Keratinocyte (primary cell): ENCODE measurements at regions not wholly inside any gene's neighbourhood (a gene's known extent, or its start where the extent isn't known, plus 50 kb on each side); places are given as distances from the start of the nearest gene placed in this dataset.

Source experiments
- CTCF ChIP-seq, 3 experiments: IDR thresholded peaks in 1 of 3; conservative IDR thresholded peaks in 1 of 3; optimal IDR thresholded peaks in 1 of 3; 2 replicates in 2 of 3; 3 replicates in 1 of 3; pipeline versions ENCODE3 to v1.5.1; 2011; ENCODE audit warnings: low read length in 3 of 3, mild to moderate bottlenecking in 3 of 3, moderate library complexity in 2 of 3, control low read depth in 1 of 3, inconsistent platforms in 1 of 3; ENCODE audit not compliant: insufficient read depth in 2 of 3; ENCODE audit errors: extremely low read depth in 1 of 3
- EZH2 ChIP-seq: IDR thresholded peaks from one replicate; pipeline ENCODE4 v1.6.1; 2012; ENCODE audit warnings: inconsistent platforms, mild to moderate bottlenecking, low read length, moderate library complexity

- no peak for TF ChIP-seq CTCF (optimal IDR thresholded peaks at IDR 0.05 in 1 of 3, IDR thresholded peaks at IDR 0.05 in 1 of 3, conservative IDR thresholded peaks at IDR 0.05 in 1 of 3; ENCODE audit: extremely low read depth in 1 of 3, insufficient read depth in 2 of 3, low read length in 3 of 3)
- no peak for TF ChIP-seq EZH2
Measured at GRCh38 chr5:44641820-44642219, 166.9 kb upstream of the MRPS30 start.
